ENCODE measurements at regions not wholly inside any gene's neighbourhood (a gene's known extent, or its start where the extent isn't known, plus 50 kb on each side); places are given as distances from the start of the nearest gene placed in this dataset.
"Not testable (repeated sequence)": the region's sequence is repeated elsewhere in the genome, so short reads cannot be mapped to it uniquely, and the experiment has no call there.

DNA sequence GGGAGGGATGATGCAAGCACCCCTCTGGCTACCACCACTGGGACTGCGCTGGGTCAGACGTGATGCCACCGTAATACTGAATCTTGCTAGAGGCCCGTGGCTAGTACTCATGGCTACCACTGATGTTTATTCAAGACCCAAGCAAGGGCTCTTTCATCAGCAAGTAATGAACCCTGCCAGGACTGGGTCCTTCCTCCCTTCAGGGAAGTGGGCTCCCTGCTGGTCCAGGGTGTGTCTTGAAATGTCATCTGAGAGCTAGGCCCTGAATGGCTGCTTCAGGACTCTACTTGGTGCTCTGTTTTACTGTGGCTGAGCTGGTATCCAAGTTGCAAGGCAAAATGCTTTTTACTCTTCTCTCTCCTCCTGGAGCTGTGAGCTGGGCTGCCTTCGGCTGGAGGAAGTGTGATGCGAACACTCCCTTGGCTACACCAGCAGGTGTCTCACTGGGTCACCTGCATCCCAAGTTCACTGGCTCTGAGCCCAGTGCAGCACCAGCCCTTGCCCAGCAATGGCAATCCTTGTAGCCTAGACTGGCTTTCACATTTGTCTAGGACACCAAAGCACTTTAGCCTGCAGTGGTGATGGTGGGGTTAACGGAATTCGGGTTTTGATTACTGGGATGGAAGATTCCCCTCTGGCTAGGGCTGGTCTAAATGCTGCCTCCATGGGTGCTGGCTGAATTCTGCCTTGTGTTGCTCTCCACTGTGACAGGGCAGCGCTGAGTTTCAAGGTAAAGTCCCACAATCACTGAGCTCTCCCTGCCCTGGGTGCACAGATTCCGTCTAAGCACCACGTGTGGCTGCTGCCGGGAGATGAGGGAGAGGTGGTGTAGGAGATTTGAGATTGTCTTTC, 98.6 kb downstream of the USP22 start:
- DNase-seq (ENCODE audit: low read depth in 2 of 2) = no peak

DNA sequence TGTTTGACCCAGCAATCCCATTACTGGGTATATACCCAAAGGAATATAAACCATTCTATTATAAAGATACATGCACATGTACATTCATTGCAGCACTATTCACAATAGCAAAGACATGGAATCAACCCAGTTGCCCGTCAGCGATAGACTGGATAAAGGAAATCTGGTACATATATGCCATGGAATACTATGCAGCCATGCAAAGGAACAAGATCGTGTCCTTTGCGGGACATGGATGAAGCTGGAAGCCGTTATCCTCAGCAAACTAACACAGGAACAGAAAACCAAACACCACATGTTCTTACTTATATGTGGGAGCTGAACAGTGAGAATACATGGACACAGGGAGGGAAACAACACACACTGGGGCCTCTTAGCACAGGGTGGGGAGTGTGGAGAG, 95.1 kb downstream of the USP22 start:
- DNase-seq (ENCODE audit: low read depth in 2 of 2) = not testable (repeated sequence)

GRCh38 chr17:20948984-20949777, 93.6 kb downstream of the USP22 start:
- DNase-seq (ENCODE audit: low read depth in 2 of 2) = no peak

Measured in activated CD4-positive, alpha-beta T cell treated with anti-CD3 and anti-CD28 coated beads for 24 hours (primary cell).